ENCODE measurements at regions not wholly inside any gene's neighbourhood (a gene's known extent, or its start where the extent isn't known, plus 50 kb on each side); places are given as distances from the start of the nearest gene placed in this dataset.

GRCh38 chr2:153079315-153079714 is 360.9 kb downstream of the ARL6IP6 start:
- intact Hi-C loops (cut with DNase I; ENCODE audit: low total_unique reads) = no loop called here

DNA sequence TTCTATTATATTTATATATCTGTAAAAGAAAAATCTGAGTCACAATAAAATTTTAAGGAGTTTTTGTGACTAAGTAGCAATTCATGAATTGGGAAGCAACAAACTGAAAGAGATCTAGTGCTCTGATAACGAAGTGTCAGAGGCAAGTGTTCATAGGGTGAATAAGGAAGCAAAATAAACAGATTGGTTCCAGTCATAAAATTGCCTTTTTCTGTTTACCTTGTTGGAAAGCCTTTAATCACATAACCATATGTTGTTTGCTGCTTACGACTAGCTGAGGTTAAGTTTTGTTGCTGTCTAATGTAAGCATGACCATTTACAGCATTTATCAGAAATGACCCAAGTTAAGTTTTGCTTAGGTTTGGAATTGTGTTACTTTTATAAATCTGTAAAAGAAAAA is 358.9 kb downstream of the ARL6IP6 start:
- Histone ChIP-seq H3K36me3 (no peaks in the 10 kb centered on the region), H3K9me3 (no peaks in the 10 kb centered on the region), H3K27ac (no peak overlapping the region), H3K4me1 (no peaks in the 10 kb centered on the region), H3K27me3 (no peaks in the 10 kb centered on the region), H3K4me3 (no peak overlapping the region)
- intact Hi-C loops (cut with DNase I; ENCODE audit: low total_unique reads) = no loop called here
- TF ChIP-seq CTCF (IDR thresholded peaks at IDR 0.05) (no peak), POLR2AphosphoS5 (IDR thresholded peaks at IDR 0.05) (no peak), POLR2A (IDR thresholded peaks at IDR 0.05) (no peak)
- no peak for DNase-seq (ENCODE audit: low spot score in 2 of 2)

More at GRCh38 chr2:153079315-153079714, 360.9 kb downstream of the ARL6IP6 start:
- DNase-seq (ENCODE audit: low spot score in 2 of 2) = no peak
- Histone ChIP-seq H3K4me1 (no peaks in the 10 kb centered on the region), H3K27ac (no peak overlapping the region), H3K36me3 (no peaks in the 10 kb centered on the region), H3K9me3 (no peaks in the 10 kb centered on the region), H3K4me3 (no peak overlapping the region), H3K27me3 (no peaks in the 10 kb centered on the region)
- TF ChIP-seq POLR2A (IDR thresholded peaks at IDR 0.05) = no peak
- no peak for TF ChIP-seq CTCF (IDR thresholded peaks at IDR 0.05)
- no peak for TF ChIP-seq POLR2AphosphoS5 (IDR thresholded peaks at IDR 0.05)

DNA sequence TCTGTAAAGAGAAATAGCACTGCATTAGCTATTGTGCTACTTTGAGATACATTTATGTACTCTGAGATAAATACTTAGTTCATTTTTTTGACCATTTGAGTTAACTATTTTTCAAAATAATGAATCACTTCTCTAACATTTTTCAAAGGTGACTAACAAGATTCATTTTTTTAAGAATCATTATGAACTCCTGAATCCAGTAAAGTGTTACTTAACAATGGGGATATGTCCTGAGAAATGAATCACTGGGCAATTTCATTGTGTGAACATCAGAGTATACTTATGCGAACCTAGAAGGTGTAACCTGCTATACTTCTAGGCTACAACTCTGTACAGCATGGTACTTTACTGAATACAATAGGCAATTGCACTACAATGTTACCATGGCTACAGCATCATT is 355.8 kb downstream of the ARL6IP6 start:
- TF ChIP-seq CTCF (IDR thresholded peaks at IDR 0.05) = no peak
- TF ChIP-seq POLR2AphosphoS5 (IDR thresholded peaks at IDR 0.05) = no peak
- no peak for TF ChIP-seq POLR2A (IDR thresholded peaks at IDR 0.05)
- Histone ChIP-seq H3K4me1 (no peaks in the 10 kb centered on the region), H3K27ac (no peak overlapping the region), H3K4me3 (no peak overlapping the region), H3K27me3 (no peaks in the 10 kb centered on the region), H3K36me3 (no peaks in the 10 kb centered on the region), H3K9me3 (no peaks in the 10 kb centered on the region)
- DNase-seq (ENCODE audit: low spot score in 2 of 2) = no peak
- intact Hi-C loops (cut with DNase I; ENCODE audit: low total_unique reads) = no loop called here

GRCh38 chr2:153072813-153073212 is 354.4 kb downstream of the ARL6IP6 start:
- Histone ChIP-seq H3K27ac (no peak overlapping the region), H3K4me3 (no peak overlapping the region), H3K36me3 (no peaks in the 10 kb centered on the region), H3K9me3 (no peaks in the 10 kb centered on the region), H3K27me3 (no peaks in the 10 kb centered on the region), H3K4me1 (no peaks in the 10 kb centered on the region)
- intact Hi-C loops (cut with DNase I; ENCODE audit: low total_unique reads) = no loop called here
- TF ChIP-seq CTCF (IDR thresholded peaks at IDR 0.05) = no peak
- TF ChIP-seq POLR2A (IDR thresholded peaks at IDR 0.05) = no peak
- TF ChIP-seq POLR2AphosphoS5 (IDR thresholded peaks at IDR 0.05) = no peak
- no peak for DNase-seq (ENCODE audit: low spot score in 2 of 2)

- no peak for DNase-seq (ENCODE audit: low spot score in 2 of 2)
- intact Hi-C loops (cut with DNase I; ENCODE audit: low total_unique reads) = no loop called here
- no peak overlapping the region for H3K27ac ChIP-seq
- no peaks in the 10 kb centered on the region for H3K36me3 ChIP-seq
- H3K4me3 ChIP-seq = no peak overlapping the region
- H3K9me3 ChIP-seq = no peaks in the 10 kb centered on the region
- no peaks in the 10 kb centered on the region for H3K4me1 ChIP-seq
- no peaks in the 10 kb centered on the region for H3K27me3 ChIP-seq
- TF ChIP-seq POLR2A (IDR thresholded peaks at IDR 0.05) (no peak), CTCF (IDR thresholded peaks at IDR 0.05) (no peak), POLR2AphosphoS5 (IDR thresholded peaks at IDR 0.05) (no peak)
These were observed 353.7 kb downstream of the ARL6IP6 start for GRCh38 chr2:153072077-153072476.
